Activated CD4-positive, alpha-beta memory T cell treated with anti-CD3 and anti-CD28 coated beads, Interleukin-2, amount 10 ng/mL, durations not matched to agents 7 days and 5 days (primary cell): ENCODE measurements at regions not wholly inside any gene's neighbourhood (a gene's known extent, or its start where the extent isn't known, plus 50 kb on each side); places are given as distances from the start of the nearest gene placed in this dataset.
"Not testable (repeated sequence)": the region's sequence is repeated elsewhere in the genome, so short reads cannot be mapped to it uniquely, and the experiment has no call there.

Experiments used
- CTCF ChIA-PET: fragments of 350-600 bp; sonication (Branson Sonifier 250); formaldehyde crosslinking; loops from one replicate; lab custom pipeline; 2021; ENCODE audit warnings: antibody characterized with exemption, inconsistent platforms; lab: Charles Lee
- POLR2A ChIA-PET: fragments of 350-600 bp; sonication (Branson Sonifier 250); formaldehyde crosslinking; loops from one replicate; lab custom pipeline; 2021; ENCODE audit warnings: antibody characterized with exemption; lab: Charles Lee
- DNase-seq: peaks from one replicate; pipeline ENCODE4 v3.0.0-alpha.2; 2020
- H3K27ac Mint-ChIP-seq: one replicate; pipeline ENCODE4 v1.8.0; 2021; ENCODE audit warnings: mild to moderate bottlenecking, mixed read lengths
- H3K27me3 Mint-ChIP-seq: one replicate; pipeline ENCODE4 v1.8.0; 2021; ENCODE audit warnings: mixed read lengths
- H3K36me3 Mint-ChIP-seq: one replicate; pipeline ENCODE4 v1.8.0; 2021; ENCODE audit warnings: low read depth, mixed read lengths
- H3K4me1 Mint-ChIP-seq: one replicate; pipeline ENCODE4 v1.8.0; 2021; ENCODE audit warnings: mixed read lengths
- H3K4me3 Mint-ChIP-seq: one replicate; pipeline ENCODE4 v1.8.0; 2021; ENCODE audit warnings: mild to moderate bottlenecking, mixed read lengths
- H3K9me3 Mint-ChIP-seq: one replicate; pipeline ENCODE4 v1.8.0; 2021; ENCODE audit warnings: mixed read lengths

DNA sequence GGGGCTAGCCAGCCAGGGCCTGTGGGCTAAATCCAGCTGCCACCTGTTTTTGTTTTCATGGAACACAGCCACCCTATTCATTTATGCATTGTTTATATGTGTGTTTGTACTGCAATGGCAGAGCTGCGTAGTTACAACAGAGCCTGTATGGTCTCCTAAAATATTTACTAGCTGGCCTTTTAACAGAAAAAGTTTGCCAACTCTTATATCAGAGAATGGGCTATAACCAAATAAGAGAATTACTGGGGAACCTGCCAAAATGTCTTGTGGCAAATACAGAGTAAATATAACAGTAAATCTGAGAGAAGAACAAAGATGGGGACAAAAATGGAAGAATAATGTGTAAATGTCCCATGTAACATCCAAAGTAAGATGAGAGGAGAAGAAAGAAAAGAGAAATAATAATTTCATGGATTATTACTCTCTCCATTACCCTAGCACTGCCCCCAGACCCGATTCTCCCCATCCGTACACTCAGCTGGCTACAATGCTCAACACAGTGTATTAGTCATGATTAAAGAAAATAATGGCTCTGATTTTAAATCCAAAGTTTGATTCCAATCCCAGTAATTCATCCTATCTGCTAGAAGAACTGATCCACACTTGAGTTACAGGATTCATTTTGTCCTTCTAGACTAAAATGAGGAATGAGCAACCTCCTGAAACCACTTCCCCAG, 249.3 kb downstream of the LRATD1 start:
- CTCF ChIA-PET = no interaction called here
- no peak for DNase-seq
- H3K27me3 Mint-ChIP-seq = no peaks in the 10 kb centered on the region
- POLR2A ChIA-PET = no interaction called here
- H3K9me3 Mint-ChIP-seq = no peaks in the 10 kb centered on the region
- H3K4me1 Mint-ChIP-seq = no peaks in the 10 kb centered on the region
- H3K4me3 Mint-ChIP-seq = no peak overlapping the region
- H3K36me3 Mint-ChIP-seq = no peaks in the 10 kb centered on the region
- no peak overlapping the region for H3K27ac Mint-ChIP-seq

DNA sequence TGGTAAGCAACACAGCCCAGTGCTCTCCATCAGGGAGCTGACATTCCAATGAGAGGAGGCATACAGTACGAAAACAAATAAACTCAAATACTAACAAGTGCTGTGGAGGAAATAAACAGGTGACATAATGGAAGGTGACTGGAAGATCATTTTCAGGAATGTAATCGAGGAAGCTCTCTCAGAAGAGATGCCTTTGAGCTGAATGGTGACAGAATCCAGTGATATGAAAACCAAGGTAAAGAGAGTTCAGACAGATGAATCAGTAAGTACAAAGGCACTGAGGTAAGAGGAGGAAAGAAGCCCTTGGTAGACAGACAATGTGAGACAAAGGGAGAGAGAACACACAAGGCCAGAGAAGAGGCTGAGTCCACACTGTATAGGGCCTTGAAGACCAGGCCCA, 252.1 kb downstream of the LRATD1 start:
- no peaks in the 10 kb centered on the region for H3K36me3 Mint-ChIP-seq
- no peaks in the 10 kb centered on the region for H3K4me1 Mint-ChIP-seq
- H3K27ac Mint-ChIP-seq = no peak overlapping the region
- POLR2A ChIA-PET = no interaction called here
- no peak overlapping the region for H3K4me3 Mint-ChIP-seq
- no peaks in the 10 kb centered on the region for H3K9me3 Mint-ChIP-seq
- no peaks in the 10 kb centered on the region for H3K27me3 Mint-ChIP-seq
- CTCF ChIA-PET = no interaction called here
- DNase-seq = no peak

DNA sequence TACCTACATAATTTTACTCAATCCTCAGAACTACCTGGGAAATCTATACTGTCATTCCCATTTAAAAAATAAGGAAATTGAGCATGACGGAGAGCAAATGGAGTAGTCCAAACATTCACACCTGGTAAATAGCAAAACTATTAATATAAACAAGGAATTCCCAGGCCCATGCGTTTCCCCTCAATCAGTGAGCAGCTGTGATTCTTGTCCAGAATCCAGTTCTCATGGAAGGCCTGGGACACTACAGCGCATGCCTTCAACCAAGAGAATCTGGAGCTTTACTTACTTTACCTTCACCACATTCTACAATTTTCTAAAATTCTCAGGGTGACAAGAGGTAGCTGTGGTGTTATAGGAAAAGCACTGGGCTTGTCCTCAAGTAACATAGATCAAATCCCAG, 259.0 kb downstream of the LRATD1 start:
- H3K36me3 Mint-ChIP-seq = no peaks in the 10 kb centered on the region
- no peaks in the 10 kb centered on the region for H3K9me3 Mint-ChIP-seq
- H3K4me1 Mint-ChIP-seq = no peaks in the 10 kb centered on the region
- ChIA-PET CTCF (no interaction called here), POLR2A (no interaction called here)
- no peak for DNase-seq
- H3K4me3 Mint-ChIP-seq = no peak overlapping the region
- no peaks in the 10 kb centered on the region for H3K27me3 Mint-ChIP-seq
- H3K27ac Mint-ChIP-seq = no peak overlapping the region

DNA sequence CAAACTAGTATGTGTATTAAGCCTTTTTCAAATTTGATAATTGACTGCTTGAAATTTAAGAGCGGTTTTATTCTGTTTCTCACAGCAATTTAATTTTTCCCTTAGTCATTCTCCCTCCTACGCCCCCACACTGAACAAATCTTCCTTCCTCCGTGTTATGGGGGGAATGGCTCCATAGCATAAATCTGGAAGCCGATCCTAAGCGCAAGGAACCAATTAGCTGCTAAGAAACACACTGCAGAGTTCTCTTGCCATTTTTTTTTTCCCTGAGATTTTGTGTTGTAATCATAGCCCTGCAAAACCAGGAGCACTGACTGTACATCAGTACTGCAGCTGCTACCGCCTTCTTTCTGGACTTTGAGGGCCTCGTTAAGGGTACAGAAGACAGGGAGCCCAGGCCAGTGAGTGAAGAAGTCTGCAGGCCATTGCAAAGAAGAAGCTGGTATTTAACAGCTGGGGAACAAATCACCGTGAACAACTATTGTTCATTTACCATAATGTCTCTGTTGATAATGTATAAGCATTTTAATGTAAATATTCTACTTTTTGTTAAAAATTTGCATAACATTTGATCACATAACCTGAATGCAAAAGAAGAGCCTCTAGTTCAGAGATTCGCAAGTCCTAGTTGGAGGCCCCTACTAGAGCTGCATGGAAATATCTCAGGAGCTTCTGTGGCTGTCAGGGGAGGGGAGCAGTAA, 264.0 kb downstream of the LRATD1 start:
- Mint-ChIP-seq H3K4me1 (no peaks in the 10 kb centered on the region), H3K36me3 (no peaks in the 10 kb centered on the region), H3K4me3 (no peak overlapping the region), H3K9me3 (no peaks in the 10 kb centered on the region), H3K27ac (no peak overlapping the region), H3K27me3 (no peaks in the 10 kb centered on the region)
- CTCF ChIA-PET = interaction anchor here (0.7 to 0.8 kb wide), 2 partner anchors 11 to 14 kb away, joined by 3 read pairs; no protein-coding TSS in a partner anchor
- no peak for DNase-seq
- POLR2A ChIA-PET = no interaction called here

DNA sequence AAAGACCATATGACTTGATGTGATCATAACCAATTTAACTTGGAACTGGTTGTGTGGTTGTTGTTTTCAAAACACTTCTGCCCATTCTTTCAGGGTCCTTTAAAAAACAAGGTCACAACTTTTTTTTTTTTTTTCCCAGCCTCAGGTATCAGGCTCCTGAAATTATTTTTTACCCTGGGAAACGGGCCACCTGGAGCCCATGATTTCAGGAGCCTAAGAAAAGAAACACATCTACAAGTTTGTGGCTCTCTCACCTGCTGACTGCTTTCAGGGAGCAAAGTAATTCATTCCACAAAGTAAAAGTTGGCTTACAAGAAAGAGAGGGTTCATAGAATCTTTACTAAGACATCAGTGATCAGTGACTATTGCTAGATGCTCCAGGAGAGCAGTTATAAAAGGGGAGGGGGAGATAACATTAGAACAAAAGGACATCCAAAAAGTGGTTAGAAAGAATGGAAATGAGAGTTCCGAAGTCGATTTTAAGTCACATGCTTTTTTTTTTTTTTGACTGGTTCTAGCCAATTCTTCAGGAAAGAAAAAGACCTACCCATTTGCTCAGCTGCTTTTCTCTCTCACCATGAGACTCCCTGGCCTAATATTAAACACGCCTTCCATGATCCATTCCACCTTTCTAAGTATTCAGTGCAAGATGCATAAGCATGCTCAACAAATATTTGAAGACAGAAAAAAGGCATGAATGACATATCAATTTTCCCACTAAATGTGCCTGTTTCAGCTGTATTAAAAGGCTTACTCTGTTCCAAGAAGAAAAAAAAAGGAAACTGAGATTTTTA, 267.3 kb downstream of the LRATD1 start:
- POLR2A ChIA-PET = interaction anchor here (0.6 kb wide), 1 partner anchor 611 kb away, joined by 4 read pairs; no protein-coding TSS in a partner anchor
- CTCF ChIA-PET = interaction anchor here (0.9 kb wide), 1 partner anchor 11 kb away, joined by 3 read pairs; no protein-coding TSS in a partner anchor
- H3K27me3 Mint-ChIP-seq = no peaks in the 10 kb centered on the region

DNA sequence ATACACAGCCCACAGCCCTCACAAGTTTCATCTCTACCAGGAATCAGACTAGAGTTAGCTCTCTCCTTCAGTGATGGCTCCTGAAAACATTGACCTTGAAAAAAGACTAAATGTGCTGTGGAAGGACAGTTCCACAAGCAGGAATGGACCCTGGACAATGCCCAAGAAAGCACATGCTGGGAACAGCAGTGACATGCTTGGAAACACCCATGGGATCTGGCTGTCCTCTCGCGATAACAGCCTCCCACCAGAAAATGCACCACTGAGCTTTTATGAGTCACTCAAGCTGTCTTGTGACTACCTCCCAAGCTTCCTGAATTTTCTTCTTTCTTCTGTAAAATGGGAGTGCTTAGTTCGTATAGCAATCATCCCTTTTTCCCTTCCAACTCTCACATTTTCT, 269.2 kb downstream of the LRATD1 start:
- no peak overlapping the region for H3K27ac Mint-ChIP-seq
- H3K4me3 Mint-ChIP-seq = no peak overlapping the region
- H3K36me3 Mint-ChIP-seq = no peaks in the 10 kb centered on the region
- H3K27me3 Mint-ChIP-seq = no peaks in the 10 kb centered on the region
- no peaks in the 10 kb centered on the region for H3K9me3 Mint-ChIP-seq
- no peak for DNase-seq
- ChIA-PET CTCF (interaction anchor here (3.7 kb wide), 1 partner anchor 675 kb away, joined by 19 read pairs; no protein-coding TSS in a partner anchor), POLR2A (no interaction called here)
- H3K4me1 Mint-ChIP-seq = no peaks in the 10 kb centered on the region

More for the DNA sequence above, 267.3 kb downstream of the LRATD1 start:
- DNase-seq = no peak
- Mint-ChIP-seq H3K36me3 (no peaks in the 10 kb centered on the region), H3K4me3 (no peak overlapping the region), H3K9me3 (no peaks in the 10 kb centered on the region), H3K4me1 (no peaks in the 10 kb centered on the region), H3K27ac (no peak overlapping the region)

DNA sequence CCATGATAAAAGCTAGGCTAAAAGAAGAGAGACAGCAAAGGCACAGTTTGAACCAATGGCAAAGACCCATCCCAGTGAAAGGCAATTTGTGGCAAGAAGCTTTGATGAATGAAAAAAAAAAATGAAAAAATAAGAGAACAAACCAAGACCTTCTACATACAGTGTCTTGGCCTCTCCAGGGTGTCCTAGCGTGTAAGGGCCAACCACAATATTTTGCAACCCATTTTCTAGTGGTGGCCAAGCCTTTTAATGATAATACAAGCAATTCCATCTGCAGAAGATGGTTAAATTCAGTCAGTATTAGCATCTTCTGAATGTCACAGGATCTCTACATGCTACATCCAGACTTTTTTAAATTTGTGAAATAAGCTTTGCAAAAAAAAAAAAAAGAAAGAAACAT, 270.4 kb downstream of the LRATD1 start:
- no peaks in the 10 kb centered on the region for H3K27me3 Mint-ChIP-seq
- H3K36me3 Mint-ChIP-seq = no peaks in the 10 kb centered on the region
- CTCF ChIA-PET = interaction anchor here (0.6 to 3.7 kb wide), 7 partner anchors 12 to 678 kb away, joined by 3 to 19 read pairs (median 3); no protein-coding TSS in a partner anchor
- H3K9me3 Mint-ChIP-seq = no peaks in the 10 kb centered on the region
- no peak overlapping the region for H3K27ac Mint-ChIP-seq
- H3K4me3 Mint-ChIP-seq = no peak overlapping the region
- no peaks in the 10 kb centered on the region for H3K4me1 Mint-ChIP-seq
- POLR2A ChIA-PET = no interaction called here
- DNase-seq = no peak

DNA sequence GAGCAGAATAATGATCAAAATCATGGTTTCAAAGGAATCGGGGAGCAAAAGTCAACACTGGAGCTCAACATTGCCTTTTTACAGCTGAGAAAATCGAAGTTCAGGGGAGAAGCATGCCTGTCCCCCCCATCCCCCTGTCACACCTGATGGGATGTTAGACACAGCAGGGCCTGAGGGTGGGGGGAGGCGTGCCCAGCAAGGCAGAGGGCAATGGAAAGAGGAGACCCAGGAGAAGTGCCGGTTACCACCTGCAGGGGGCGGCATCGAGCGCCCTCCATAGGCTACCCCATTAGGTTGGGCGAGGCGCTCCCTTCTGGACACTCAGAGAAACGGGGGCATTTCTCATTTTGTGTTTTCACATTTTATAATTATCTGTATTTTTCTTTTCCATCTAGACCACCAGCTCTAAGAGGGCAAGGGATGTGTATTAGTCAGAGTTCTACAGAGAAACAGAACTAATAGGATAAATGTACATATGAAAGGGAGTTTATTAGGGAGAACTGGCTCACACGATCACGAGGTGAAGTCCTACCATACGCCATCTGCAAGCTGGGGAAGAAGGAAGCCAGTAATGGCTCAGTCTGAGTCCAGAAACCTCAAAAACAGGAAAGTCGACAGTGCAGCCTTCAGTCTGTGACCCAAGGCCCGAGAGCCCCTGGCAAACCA, 271.3 kb downstream of the LRATD1 start:
- POLR2A ChIA-PET = no interaction called here
- CTCF ChIA-PET = interaction anchor here (0.6 to 3.7 kb wide), 8 partner anchors 11 to 677 kb away, joined by 3 to 19 read pairs (median 3); no protein-coding TSS in a partner anchor
- no peak overlapping the region for H3K4me3 Mint-ChIP-seq
- DNase-seq = peak; percentile 66
- H3K27ac Mint-ChIP-seq = no peak overlapping the region
- no peaks in the 10 kb centered on the region for H3K4me1 Mint-ChIP-seq
- no peaks in the 10 kb centered on the region for H3K27me3 Mint-ChIP-seq
- H3K9me3 Mint-ChIP-seq = no peaks in the 10 kb centered on the region
- H3K36me3 Mint-ChIP-seq = no peaks in the 10 kb centered on the region

DNA sequence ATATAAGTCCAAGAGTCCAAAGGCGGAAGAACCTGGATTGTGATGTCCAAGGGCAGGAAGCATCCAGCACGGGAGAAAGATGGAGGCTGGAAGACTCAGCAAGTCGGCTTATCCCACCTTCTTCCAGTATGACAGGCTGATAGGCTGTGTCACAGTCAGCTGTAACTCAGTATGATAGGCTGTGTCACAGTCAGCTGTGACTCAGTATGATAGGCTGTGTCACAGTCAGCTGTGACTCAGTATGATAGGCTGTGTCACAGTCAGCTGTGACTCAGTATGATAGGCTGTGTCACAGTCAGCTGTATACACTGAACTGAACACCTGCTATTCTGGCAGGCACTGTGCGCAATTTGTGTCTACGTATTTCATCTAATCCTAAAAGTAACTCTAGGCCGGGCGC, 271.9 kb downstream of the LRATD1 start:
- POLR2A ChIA-PET, H3K4me3 Mint-ChIP-seq, H3K36me3 Mint-ChIP-seq, H3K27me3 Mint-ChIP-seq, H3K9me3 Mint-ChIP-seq, DNase-seq, H3K27ac Mint-ChIP-seq, H3K4me1 Mint-ChIP-seq: not testable (repeated sequence)
- CTCF ChIA-PET = interaction anchor here (0.8 to 1.9 kb wide), 3 partner anchors 11 to 253 kb away, joined by 3 to 7 read pairs (median 6); no protein-coding TSS in a partner anchor

DNA sequence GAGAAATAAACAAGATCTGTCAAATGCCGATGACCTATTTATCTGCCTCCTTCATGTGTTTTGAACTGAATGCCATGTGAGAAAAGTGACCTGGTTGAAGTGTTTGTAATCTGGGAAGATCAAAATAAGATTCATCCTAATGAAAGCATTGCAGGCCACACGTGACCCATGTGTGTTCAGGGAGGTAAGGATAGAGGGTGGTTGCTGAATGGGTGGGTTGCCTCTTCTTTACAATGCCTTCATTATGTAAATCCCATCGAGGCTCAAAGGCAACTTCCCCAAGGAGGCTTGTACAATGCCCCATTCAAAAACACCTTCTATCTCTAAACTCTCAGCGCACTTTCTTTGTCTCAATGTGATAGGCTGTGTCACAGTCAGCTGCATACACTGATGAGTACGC, 273.1 kb downstream of the LRATD1 start:
- Mint-ChIP-seq H3K9me3 (no peaks in the 10 kb centered on the region), H3K36me3 (no peaks in the 10 kb centered on the region), H3K27me3 (no peaks in the 10 kb centered on the region), H3K4me3 (no peak overlapping the region), H3K4me1 (no peaks in the 10 kb centered on the region), H3K27ac (no peak overlapping the region)
- ChIA-PET POLR2A (no interaction called here), CTCF (no interaction called here)
- DNase-seq = no peak

DNA sequence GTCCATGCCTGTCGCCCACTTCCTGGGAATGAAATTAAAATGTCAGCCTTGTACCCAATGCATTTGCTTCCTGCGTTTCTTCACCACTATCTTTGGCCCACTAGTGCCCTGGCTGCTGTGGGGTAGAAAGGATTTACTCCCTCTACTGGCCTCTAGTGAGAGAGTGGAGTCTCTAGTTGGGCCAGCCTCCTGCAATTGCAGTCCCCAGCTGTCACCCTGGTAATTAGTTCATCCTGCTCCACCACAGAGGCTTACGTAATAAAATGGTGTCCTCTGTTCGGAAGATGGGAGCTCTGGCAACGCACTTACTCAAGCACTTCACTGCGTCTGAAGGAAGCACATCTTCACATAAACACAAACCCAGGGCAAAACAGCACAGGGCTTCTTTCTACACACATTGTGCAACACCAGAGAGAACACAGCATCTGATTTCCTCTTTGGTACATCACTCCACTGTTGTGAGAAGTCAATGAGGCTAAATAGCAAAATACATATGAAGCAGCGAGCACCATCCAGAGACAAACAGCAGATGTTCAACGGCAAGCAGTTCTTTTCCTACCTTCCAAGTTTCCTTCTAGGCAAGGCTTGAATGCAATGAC, 274.6 kb downstream of the LRATD1 start:
- Mint-ChIP-seq H3K36me3 (no peaks in the 10 kb centered on the region), H3K4me1 (no peaks in the 10 kb centered on the region), H3K9me3 (no peaks in the 10 kb centered on the region), H3K27me3 (no peaks in the 10 kb centered on the region), H3K27ac (no peak overlapping the region), H3K4me3 (no peak overlapping the region)
- ChIA-PET POLR2A (no interaction called here), CTCF (interaction anchor here (0.6 kb wide), 1 partner anchor 10 kb away, joined by 3 read pairs; no protein-coding TSS in a partner anchor)
- DNase-seq = no peak

DNA sequence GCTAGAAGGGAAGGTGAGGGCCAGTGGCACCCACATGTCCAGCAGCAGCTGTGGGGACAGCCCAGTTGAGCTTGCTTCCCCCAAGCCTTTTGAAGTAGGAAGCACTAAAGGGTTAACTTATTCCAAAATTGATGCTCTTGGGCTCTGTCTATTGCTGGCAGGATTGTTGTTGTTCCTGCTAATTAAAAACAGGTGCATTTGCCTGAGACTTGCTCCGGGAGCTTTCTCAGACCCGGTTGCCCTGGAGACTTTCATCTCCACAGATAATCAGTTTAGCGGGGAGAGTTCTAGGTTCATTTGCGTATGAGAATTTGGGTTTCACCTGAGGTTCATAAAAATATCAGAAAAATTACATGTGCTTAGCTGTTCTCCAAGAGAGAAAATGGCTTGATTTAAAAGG, 277.3 kb downstream of the LRATD1 start:
- DNase-seq = no peak
- no peak overlapping the region for H3K27ac Mint-ChIP-seq
- H3K9me3 Mint-ChIP-seq = no peaks in the 10 kb centered on the region
- H3K4me1 Mint-ChIP-seq = no peaks in the 10 kb centered on the region
- ChIA-PET CTCF (interaction anchor here (0.6 kb wide), 1 partner anchor 13 kb away, joined by 3 read pairs; no protein-coding TSS in a partner anchor), POLR2A (no interaction called here)
- no peaks in the 10 kb centered on the region for H3K27me3 Mint-ChIP-seq
- no peak overlapping the region for H3K4me3 Mint-ChIP-seq
- no peaks in the 10 kb centered on the region for H3K36me3 Mint-ChIP-seq
